IPS DF 19.7 (cell line): ENCODE measurements at regions not wholly inside any gene's neighbourhood (a gene's known extent, or its start where the extent isn't known, plus 50 kb on each side); places are given as distances from the start of the nearest gene placed in this dataset.

Source experiments
- DNase-seq: peaks from one replicate; pipeline ENCODE4 v3.0.0-alpha.2; 2013; ENCODE audit warnings: low read depth, low spot score

DNA sequence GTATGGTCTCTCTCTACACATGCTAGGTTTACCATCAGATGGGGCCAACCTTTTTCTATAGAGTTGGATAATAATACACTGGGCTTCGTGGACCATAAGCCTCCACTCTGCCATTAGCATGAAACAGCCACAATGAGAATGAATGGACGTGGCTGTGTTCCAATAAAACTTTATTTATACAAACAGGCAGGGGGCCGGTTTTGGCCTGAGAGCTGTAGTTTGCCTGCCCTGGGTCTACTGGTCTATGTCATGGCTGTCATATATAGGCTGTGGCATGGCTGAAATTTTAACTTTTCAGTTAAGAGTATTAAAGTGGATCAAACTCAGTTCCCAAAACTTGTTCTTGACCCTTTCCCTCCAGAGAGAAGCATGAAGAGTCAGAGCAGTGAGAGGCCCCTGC is 120.3 kb upstream of the MYL2 start:
- no peak for DNase-seq

DNA sequence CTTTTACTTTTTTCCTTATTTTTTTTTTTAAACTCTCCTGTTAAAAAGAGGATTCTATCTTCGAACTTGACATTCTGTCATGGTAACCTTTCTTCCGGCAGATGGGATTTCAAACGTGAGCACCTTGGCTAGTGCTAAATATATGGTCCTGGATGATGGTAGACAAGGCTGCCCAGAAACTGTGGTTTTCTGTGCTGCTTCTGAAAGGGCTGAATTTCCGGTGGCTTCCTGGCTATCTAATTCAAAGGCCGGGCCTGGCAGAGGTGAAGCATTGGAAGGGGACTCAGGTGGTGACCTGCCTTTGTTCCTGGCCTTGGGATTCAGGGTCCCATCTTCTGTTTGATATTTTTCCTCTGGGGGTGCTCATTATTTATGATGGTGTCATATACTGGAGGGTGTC is 118.6 kb upstream of the MYL2 start:
- DNase-seq, result no peak

DNA sequence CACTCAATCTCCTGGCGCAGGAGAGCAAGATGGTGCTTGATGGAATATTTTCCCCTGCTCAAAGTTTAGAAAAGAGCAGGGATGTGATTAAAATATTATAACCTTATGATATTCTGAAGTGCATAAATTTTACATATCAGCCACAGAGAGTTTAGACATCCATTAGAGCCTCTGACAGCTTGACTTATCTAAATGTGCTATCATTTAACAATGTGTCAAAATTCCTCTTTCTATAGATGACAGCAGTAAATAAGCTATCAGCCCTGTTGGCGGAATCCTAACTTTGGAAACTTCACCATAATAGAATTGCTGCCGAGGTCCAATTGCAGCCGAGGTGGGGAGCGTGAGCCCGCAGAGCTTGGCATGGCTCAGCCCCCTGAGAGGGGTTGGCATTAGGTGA is 117.7 kb upstream of the MYL2 start:
- no peak for DNase-seq

DNA sequence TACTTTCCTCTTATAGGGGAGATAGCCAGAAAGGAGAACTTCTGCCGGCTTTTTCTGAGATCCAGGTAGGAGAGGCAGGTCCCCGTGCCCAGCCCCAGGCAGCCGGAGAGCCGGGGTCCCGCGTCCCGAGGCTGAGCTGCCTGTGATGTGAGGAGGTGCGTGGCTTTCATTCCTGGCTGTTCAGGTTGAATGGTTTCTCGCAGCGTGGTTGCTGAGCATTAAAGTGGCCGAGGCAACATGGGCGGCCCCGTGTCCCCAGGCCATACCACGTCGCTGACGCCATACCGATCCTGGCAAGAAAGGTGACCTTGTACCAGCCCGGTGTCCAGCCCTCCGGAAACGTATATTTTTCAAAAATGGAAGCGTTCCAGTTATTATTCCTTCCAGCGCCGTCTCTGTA is 116.7 kb upstream of the MYL2 start:
- DNase-seq, result no peak

DNA sequence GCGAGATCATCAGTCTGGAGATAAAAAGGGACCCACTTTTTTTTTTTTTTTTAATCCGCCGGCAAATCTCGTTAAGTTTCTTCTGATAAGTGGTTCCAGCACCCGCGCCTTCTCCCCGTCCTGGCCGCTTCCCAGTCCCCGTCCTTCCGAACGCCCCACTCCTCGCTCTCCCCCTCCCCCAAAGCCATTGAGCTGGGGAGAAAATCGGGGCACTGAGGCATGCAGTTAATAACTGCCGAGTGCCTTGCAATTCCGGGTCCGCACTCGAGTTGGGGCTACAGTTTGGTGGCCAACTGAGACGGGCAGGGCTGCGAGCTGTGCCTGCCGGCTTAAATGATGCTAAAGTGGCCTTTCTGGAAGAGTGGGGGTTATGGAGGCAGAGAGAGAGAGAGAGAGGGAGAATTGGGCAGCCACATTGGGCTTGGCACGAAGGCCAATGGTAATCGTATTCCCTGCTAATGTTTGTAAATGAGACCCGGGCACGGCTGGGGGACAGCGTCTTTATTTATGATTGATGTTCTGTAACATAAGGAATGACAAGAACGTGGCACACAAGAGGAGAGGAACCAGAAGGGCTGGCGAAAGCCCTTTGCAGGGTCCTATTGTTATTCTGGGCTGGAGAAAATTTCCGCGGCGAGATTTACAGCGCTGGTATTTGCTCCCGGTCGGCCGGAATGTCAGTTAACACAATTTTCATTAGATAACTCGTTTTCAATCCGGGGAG is 115.4 kb upstream of the MYL2 start:
- DNase-seq, result no peak

DNA sequence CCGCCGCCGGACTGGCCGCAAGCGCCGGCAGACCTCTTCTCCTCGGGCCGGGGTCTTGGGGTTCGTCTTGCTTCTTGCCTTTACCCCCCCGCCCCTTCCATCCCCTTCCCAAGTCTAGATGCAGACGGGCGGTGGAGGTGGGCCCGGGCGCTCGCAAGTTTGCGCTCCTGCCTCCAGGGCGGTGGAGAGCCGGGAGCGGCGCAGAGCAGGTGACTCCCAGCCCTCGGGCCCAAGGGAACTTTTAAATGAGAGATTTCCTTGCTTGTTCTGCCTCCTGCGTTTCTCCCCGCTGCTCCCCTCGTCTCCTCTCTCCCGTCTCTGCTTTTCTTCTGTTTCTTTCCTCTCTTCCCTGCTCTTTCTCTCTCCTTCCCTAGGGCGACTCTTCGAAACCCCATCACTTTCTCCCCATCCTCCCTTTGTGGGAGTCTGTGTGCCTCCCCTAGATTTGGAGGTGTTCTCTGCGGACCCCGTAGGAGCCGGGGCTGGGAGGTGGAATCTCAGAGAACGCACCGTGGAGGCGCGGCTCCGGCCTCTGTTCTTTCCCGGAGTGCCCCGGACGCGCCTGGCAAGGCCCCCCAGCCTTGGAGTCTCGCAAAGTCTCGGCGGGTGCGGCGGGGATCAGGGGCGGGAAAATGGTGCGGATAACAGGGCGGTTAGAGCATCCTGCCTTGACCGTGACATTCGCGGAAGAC is 114.7 kb upstream of the MYL2 start:
- no peak for DNase-seq

DNA sequence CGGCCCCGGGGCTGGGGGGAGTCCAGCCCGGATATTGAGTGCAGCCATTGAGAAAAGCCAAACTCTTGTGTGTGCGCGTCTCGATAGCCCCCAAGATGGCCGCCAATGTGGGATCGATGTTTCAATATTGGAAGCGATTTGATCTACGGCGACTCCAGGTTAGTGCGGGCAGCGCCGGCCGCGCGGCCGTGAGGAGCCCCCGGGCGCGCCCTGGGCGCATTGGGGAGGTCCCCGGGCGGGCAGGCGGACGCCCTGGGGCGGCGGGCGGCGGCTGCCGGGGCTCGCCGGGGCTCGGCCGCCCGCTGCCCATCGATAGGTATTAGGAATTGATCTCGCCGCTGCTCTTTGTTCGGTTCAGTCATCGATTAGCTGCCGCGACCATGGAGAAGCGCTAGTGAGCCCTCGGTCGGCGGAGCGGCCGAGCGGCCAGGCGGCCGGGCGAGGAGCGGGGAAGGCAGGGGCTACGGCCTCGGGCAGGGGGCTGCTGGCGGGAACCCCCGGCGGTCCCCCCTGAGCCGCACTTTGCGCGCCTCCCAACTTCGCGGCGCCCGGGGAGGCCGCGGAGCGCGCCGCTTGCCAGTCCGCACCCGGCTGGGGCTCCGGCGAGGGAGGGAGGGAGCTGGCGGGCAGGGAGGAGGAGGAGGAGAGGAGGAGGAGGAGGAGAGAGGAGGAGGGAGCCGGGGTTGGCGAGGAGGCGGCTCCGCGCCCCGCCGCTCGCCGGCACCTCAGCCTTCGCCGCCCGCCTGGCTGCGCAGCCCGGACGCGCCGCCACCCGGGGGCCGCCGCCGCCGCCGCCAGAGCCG is 113.9 kb upstream of the MYL2 start, which contains the start of gene CUX2:
CUX2 (plus strand) TSS at position 83 of the 803 bp plus-strand sequence.
- DNase-seq, result no peak

DNA sequence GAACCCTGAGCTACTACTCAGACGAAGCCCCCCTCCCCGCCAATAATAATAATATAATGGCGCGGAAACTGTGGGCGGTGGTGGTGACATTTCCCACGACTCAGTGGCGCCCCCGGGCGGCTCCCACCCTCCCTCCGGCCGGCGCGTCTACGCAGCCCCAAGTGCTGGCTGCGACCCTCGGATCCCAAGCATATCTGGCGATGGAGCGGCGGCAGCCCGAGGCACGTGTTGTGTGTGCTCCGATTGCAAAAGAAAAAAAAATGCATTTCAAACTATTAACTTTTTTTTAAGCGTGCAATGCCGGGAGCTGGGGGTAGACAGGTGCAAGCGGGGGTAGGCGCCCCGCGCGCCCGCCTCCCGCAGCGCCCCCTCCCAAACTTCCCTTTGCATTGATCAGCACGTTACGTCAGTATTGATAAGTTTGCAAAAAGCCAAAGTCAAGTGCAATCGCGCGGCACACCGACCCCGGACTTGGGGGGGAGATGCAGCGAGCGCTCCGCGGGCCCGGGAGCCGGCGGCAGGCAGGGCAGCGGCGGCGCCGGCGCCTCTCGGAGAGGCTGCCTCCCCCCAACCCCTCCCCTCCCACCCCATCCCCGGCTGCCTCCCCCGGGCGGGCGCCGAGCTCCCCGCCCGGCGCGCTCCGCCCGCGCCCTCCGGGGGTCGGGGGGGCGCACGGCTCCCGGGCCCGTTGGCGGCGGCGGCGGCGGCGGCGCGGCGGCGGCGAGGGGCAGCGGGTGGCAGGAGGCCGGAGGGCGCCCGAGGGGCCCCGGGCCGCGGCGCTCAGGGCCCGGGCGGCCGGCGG is 113.1 kb upstream of the MYL2 start:
- no peak for DNase-seq

DNA sequence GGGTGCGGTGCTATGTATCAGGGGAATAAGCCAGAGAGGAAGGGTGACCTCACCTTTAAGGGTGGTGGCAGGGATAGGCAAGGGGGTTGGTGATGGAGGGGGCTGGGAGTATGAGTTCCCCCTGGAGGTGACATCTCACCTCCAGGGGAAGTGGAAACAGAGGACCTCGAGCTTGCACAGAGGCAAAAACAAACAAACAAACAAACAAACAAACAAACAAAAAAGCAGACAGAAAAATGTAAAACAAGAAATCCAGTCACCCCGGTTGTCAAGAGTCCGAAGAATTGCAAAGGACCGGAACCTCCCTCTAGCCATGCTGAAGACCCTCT is 112.2 kb upstream of the MYL2 start:
- no peak for DNase-seq

DNA sequence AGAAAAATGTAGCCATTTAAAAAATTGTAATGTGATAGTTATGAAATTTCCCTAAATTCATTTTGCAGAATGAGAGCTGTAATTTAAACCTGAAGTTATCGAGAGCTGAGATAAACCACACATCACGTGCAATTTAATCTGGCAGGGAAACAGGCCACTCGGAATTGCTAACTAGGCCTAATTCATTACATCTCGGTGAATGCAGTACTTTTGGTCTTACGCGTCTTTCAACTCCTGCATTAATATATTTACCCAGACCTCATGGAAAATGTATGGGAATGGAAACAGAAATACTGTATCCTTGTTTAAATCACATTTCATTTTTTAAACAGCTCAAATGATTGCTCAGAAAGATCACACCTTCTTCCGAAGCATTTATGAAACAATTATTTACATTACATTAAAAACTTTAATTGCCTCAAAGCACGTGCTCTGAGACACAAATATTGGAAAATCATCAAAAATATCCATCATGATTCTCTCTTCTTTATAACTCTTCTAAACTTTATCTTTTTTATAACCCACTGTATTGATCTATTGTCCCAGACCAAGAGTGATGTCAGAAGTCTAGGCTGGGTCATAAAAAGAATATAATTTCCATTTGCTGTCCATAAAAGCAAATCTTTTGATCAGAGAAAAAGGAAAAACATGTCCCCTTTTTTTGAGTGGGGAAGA is 111.7 kb upstream of the MYL2 start:
- DNase-seq, result no peak

DNA sequence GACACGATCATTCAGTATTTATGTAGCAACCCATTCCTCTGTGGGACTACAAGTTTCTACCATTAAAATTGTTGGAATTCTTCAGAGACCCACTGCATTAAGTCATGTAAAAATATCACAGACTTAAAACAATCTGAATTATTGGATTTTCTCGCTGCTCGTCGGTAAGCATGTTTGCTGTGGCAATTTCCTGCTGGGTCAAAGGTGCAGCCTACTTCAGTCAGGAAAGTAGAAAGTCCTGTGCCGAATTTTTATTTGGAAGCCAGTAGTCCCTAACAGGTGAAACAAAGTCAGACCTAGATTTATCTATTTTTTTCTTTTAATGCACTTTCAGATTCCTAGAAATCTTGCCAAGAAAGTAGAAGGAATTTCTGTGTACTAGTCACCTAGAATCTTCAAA is 110.4 kb upstream of the MYL2 start:
- DNase-seq, result no peak

DNA sequence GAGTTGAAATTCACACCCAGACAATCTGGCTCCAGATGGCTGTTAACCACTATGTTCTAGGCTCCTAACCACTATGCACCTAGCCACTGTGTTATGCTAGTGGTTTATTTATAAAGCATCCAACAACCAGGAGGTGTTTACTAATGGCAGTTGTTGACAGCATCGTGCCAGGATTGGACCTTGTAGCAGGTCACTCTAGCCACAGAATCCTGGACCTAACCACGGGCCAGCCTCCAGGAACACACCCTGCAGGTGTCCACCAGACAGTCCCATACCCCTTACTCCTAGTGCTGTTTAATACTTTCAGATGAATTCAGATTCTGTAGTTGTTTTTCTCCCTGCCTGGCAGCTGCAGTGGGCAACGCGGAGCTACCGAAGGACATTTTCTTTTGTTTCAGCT is 109.4 kb upstream of the MYL2 start:
- DNase-seq, result no peak

DNA sequence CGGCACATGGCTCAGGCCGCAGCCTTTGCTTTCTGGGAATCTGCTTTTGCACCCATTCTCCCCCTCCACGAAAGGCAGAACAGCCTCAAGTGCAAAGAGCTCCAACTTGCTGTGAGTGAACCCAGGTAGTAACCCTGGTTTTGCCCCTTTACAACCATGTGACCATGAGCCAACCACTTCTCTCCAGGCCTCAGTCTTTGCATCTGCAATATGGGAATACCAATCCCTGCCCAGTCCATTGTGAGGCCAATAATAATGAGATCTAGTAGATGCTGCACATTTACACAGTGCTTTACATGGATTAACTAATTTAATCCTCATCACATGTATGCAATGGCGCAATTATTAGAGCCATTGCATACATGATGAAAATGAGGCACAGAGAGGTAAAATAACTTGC is 108.9 kb upstream of the MYL2 start:
- no peak for DNase-seq

DNA sequence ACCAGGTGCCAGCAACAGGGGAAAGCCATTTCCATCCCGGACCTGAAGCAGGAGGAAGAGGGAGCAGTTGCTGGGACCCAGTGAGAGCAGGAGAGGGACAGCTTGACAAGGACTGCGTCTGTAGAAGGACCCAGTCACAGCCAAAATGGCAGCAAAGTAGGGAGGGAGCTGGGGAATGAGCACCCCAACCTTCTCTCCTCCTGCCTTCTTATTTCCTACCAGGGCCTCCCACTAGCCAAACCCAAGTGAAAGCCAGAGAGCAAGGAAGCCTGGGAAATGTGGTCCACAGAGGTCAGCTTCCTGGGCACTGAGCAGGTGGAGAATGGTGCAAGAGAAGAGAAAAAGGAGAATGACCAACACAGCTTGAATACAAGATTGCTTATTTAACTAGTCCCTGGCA is 108.5 kb upstream of the MYL2 start:
- no peak for DNase-seq

DNA sequence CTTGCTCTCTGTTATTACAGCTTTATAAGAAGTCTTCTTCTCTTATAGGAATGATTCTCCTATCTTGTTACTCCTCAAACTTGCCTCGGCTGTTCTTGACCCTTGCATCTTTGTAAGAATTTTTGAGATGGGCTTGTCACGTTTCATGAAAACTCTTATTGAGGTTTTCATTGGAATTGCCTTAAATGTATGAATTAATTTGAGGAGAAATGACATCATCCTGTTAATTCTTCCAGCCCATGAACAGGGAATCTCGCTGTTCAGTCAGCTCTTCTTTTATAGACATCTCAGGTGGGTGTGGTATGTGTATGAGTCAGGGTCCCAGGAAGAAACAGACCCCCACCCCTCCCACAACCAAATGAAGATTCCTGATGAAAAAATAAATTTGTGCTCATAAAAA is 107.1 kb upstream of the MYL2 start:
- no peak for DNase-seq

DNA sequence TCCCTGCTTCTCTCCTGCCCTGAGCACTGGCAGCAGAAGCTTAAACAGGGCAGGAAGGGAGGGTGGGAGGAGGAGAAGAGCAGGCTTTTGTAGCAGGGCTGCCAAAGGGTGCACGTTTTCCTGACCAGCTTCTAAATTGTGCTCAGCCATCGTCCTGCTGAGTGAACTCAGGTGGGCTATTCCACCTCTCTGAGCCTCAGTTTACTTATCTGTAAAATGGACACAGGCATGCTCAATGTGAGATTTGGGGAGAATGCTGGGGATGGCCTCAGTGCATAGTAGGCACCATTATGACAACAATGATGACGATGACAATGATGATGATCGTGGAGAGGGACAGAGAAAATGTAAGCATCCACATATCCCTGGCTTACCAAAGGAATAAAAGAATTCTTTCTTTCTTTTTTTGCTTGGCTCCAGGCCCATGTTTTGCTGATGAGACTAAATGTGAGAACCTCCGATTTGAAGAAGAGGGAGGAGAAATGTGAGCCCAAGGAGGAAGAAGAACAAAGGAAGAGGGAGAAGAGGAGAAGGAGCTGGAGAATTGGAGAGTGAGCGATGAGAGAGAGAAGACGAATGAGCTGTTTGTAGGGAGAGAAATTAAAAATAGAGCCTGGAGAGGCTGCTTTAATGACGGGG is 105.5 kb upstream of the MYL2 start:
- no peak for DNase-seq

DNA sequence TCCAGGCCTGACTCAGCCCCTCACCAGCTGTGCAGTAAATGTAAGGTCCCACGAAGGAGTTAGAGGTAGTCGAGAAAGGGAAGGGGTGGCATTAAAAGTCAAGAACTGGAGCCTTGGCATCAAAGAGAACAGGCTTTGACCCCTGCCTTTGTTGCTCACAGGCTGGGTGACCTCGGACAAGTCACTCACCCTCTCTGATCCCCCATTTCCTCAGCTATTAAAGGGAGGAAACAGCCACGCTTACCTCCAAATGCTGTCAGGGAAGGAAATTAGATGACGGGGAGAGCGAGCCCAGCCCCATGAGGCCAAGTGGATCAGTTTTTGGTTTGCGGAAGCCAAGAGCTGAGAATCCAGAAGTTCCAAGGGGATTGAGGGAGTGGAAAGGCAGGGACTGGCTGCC is 104.9 kb upstream of the MYL2 start:
- DNase-seq, result no peak

DNA sequence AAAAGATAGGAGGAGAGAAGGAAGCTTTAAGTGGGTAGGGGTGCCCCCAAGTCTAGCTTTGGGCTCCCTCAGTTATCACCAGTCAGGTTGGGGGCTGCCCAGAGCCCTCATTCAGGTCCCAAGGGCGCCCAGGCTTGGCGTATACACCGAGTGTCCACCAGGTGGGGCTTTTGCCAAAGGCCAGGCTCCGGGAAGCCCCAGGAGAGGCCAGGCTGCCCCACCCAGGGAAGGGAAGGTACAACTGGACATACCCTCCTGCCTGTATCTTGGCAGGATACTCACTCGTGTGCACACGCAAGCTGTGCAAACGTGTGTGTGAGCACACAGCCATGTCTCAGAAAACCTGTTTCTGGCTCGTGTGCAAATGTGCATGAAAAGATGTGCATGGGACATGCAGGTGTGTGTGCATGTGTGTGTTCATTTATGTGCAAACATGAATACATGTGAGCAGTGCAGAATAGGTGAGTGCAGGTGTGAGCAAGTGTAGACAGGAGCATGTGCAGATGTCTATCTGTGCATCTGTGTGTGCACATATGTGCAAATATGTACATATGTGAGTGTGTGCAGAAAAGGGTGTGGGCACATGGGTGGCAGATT is 103.9 kb upstream of the MYL2 start:
- no peak for DNase-seq

DNA sequence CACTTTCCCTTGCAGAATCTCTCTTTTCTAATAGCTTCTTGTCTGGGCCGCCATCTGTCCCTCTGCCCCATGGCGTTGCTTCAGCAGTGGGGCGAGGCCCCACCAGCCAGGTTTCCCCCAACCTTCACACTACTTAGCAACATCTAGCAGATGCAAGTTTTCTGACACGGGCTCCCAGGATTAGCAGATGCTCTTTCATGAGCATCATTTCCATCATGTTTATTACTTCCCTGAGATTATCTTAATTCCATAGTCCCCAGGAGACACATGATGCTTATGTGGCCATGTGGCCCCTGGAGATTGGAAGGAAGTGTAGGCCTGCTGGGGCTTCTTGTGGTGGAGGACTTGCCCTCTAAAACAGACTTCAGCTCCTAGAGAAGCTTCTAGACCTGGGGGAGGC is 102.0 kb upstream of the MYL2 start:
- DNase-seq, result no peak

DNA sequence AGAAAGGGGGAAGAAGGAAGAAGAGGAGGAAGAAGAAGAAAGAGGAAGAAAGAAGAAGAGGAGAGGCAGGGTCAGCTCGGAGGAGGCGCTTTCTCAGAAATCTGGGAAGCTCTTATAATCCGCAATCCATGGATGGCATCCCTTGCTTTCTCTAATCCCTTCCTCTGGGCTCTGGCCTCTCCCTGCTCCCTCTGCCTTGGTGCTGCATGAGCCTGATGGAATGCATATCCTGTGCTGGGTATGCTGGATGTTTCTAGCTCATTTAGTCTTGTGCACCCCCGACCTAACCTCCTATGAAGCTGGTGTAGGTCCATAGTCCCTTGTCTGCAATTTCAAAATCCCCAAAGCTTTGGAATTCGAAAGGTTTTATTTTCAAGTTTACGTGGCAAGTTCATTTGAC is 94.2 kb upstream of the MYL2 start:
- no peak for DNase-seq

DNA sequence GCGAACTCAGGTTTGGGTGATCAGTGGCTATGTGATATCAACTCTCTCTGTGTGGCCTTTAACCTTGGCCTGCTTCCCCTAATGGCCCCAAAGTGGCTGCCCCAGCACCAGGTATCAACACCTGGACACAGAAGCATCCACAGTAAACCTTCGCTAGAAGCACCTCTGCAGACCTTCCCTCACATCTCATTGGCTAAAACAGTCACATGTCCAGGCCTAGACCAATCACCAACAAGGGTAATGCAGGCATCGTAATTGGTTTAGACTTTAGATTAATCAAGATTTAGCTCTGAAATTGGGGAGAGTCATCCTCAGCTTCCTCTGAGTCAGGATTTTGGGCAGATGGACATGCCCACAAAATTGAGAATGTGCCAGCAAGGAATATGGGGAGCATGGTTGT is 92.5 kb upstream of the MYL2 start:
- no peak for DNase-seq
